Suprapubic skin (tissue), 4 donors: ENCODE measurements at regions not wholly inside any gene's neighbourhood (a gene's known extent, or its start where the extent isn't known, plus 50 kb on each side); places are given as distances from the start of the nearest gene placed in this dataset.

Experiments used
- CTCF ChIP-seq, 2 donors: fragments of 200-600 bp in 1 of 2; fragments of 450-650 bp in 1 of 2; sonication (generic) in 1 of 2; IDR thresholded peaks; one replicate each; pipeline ENCODE4 v1.5.1; 2016 to 2019; ENCODE audit warnings: antibody characterized with exemption in 2 of 2, mild to moderate bottlenecking in 1 of 2, moderate library complexity in 1 of 2
- POLR2A ChIP-seq, 2 donors: fragments of 450-650 bp; IDR thresholded peaks; one replicate each; pipeline ENCODE4 v1.6.1; 2017; ENCODE audit warnings: antibody characterized with exemption in 2 of 2, mild to moderate bottlenecking in 2 of 2, moderate library complexity in 2 of 2
- POLR2AphosphoS5 ChIP-seq, 3 donors: sonication (generic); formaldehyde crosslinking; IDR thresholded peaks; one replicate each; pipeline ENCODE4 v1.6.1; 2017; ENCODE audit warnings: antibody characterized with exemption in 3 of 3

GRCh38 chr22:19603767-19604166 lies 79.6 kb upstream of the CLDN5 start:
- no peak for TF ChIP-seq CTCF (IDR thresholded peaks at IDR 0.05)
- no peak for TF ChIP-seq POLR2A (IDR thresholded peaks at IDR 0.05)
- no peak for TF ChIP-seq POLR2AphosphoS5 (IDR thresholded peaks at IDR 0.05)
